Stomach (tissue), 4 donors: ENCODE measurements at regions not wholly inside any gene's neighbourhood (a gene's known extent, or its start where the extent isn't known, plus 50 kb on each side); places are given as distances from the start of the nearest gene placed in this dataset.

Experiments used
- CTCF ChIP-seq, 7 experiments: fragments of 450-650 bp in 4 of 7; fragments of 200-600 bp in 3 of 7; sonication (generic) in 3 of 7; IDR thresholded peaks; one replicate each; pipeline ENCODE4 v1.5.1; 2016 to 2019; ENCODE audit warnings: antibody characterized with exemption in 7 of 7, control low read depth in 2 of 7, mild to moderate bottlenecking in 1 of 7
- EP300 ChIP-seq: sonication (generic); formaldehyde crosslinking; IDR thresholded peaks from one replicate; pipeline ENCODE4 v1.6.1; 2017; ENCODE audit warnings: antibody characterized with exemption
- POLR2A ChIP-seq, 4 donors: fragments of 450-650 bp; IDR thresholded peaks; one replicate each; pipeline ENCODE4 v1.6.1; 2016; ENCODE audit warnings: antibody characterized with exemption in 4 of 4, control low read depth in 2 of 4, mild to moderate bottlenecking in 1 of 4, moderate library complexity in 1 of 4
- POLR2AphosphoS5 ChIP-seq, 3 donors: sonication (generic); formaldehyde crosslinking; IDR thresholded peaks; one replicate each; pipeline ENCODE4 v1.6.1; 2016; ENCODE audit warnings: antibody characterized with exemption in 3 of 3

- no peak for TF ChIP-seq CTCF (IDR thresholded peaks at IDR 0.05)
- TF ChIP-seq POLR2A (IDR thresholded peaks at IDR 0.05) = no peak
- TF ChIP-seq EP300 = no peak
- TF ChIP-seq POLR2AphosphoS5 (IDR thresholded peaks at IDR 0.05) = no peak
Measured at GRCh38 chr16:17817943-17818342, 347.2 kb upstream of the XYLT1 start.
